PC-3 (cell line): ENCODE measurements at regions not wholly inside any gene's neighbourhood (a gene's known extent, or its start where the extent isn't known, plus 50 kb on each side); places are given as distances from the start of the nearest gene placed in this dataset.
A peak's percentile ranks its signal among the peaks of the same experiment; 100 is the strongest.

Experiments used
- ATAC-seq: fragments of 200-7000 bp; cut with Tn5 transposase; 2 replicates; pipeline ENCODE4 v1.9.1; 2020; ENCODE audit warnings: mild to moderate bottlenecking, moderate library complexity
- BruUV-seq: library from RNA; stranded (reverse); fragments of 400-500 nt; replicated peaks from 2 replicates; lab custom pipeline; 2021; lab: Mats Ljungman, UMichigan
- CTCF ChIA-PET: fragments of 300-600 bp; sonication (Branson Sonifier 250); formaldehyde crosslinking; loops from one replicate; lab custom pipeline; 2022; ENCODE audit warnings: antibody characterized with exemption; lab: Charles Lee
- POLR2A ChIA-PET: fragments of 300-600 bp; sonication (Branson Sonifier 250); formaldehyde crosslinking; loops from one replicate; lab custom pipeline; 2022; ENCODE audit warnings: antibody characterized with exemption; ENCODE audit not compliant: unreplicated experiment; lab: Charles Lee
- DNase-seq: peaks from one replicate; pipeline ENCODE4 v3.0.0-alpha.2; 2015
- H2AFZ ChIP-seq: fragments of 300-600 bp; sonication (generic); 2 replicates; pipeline ENCODE4 v1.6.0; 2016; ENCODE audit warnings: antibody characterized with exemption, low read length
- H3F3A ChIP-seq: fragments of 300-600 bp; sonication (generic); one replicate; pipeline ENCODE4 v1.6.0; 2017; ENCODE audit warnings: antibody characterized with exemption, low read length, control low read depth, mild to moderate bottlenecking; ENCODE audit not compliant: unreplicated experiment
- H3K27ac ChIP-seq: fragments of 300-600 bp; sonication (generic); 2 replicates; pipeline ENCODE4 v1.5.1; 2016; ENCODE audit warnings: mild to moderate bottlenecking, low read length
- H3K27me3 ChIP-seq: fragments of 300-600 bp; sonication (generic); 2 replicates; pipeline ENCODE4 v1.6.1; 2016; ENCODE audit warnings: low read length, mixed read lengths
- H3K36me3 ChIP-seq: fragments of 300-600 bp; sonication (generic); 2 replicates; pipeline ENCODE4 v1.6.1; 2016; ENCODE audit warnings: low read depth, mixed run types, low read length, mixed read lengths
- H3K4me1 ChIP-seq: fragments of 300-600 bp; sonication (generic); 2 replicates; pipeline ENCODE4 v1.5.1; 2016; ENCODE audit warnings: low read length; ENCODE audit not compliant: insufficient read depth
- H3K4me2 ChIP-seq: fragments of 300-600 bp; sonication (generic); 2 replicates; pipeline ENCODE4 v1.6.0; 2016; ENCODE audit warnings: low read length
- H3K4me3 ChIP-seq: fragments of 300-600 bp; sonication (generic); 2 replicates; pipeline ENCODE4 v1.5.1; 2016; ENCODE audit warnings: mild to moderate bottlenecking, low read length, mixed read lengths
- H3K79me2 ChIP-seq: fragments of 300-600 bp; sonication (generic); 2 replicates; pipeline ENCODE4 v1.6.1; 2017; ENCODE audit warnings: low read length, mixed read lengths
- H3K9ac ChIP-seq: fragments of 300-600 bp; sonication (generic); 2 replicates; pipeline ENCODE4 v1.6.0; 2016; ENCODE audit warnings: mild to moderate bottlenecking, low read length
- H3K9me2 ChIP-seq: fragments of 300-600 bp; sonication (generic); replicated peaks from 2 replicates; pipeline ENCODE4 v1.6.1; 2016; ENCODE audit warnings: mixed run types, low read length, mixed read lengths
- H3K9me3 ChIP-seq: fragments of 300-600 bp; sonication (generic); 2 replicates; pipeline ENCODE4 v1.6.1; 2016; ENCODE audit warnings: low read length, mixed read lengths
- H4K20me1 ChIP-seq: fragments of 300-600 bp; sonication (generic); 2 replicates; pipeline ENCODE4 v1.6.1; 2016; ENCODE audit warnings: low read length, mixed read lengths
- EZH2 ChIP-seq: fragments of 300-600 bp; sonication (generic); IDR thresholded peaks from one replicate; pipeline ENCODE4 v1.6.1; 2017; ENCODE audit warnings: antibody characterized with exemption, mild to moderate bottlenecking, low read length; ENCODE audit not compliant: unreplicated experiment
- EZH2phosphoT487 ChIP-seq: fragments of 300-600 bp; sonication (generic); IDR thresholded peaks from 2 replicates; pipeline ENCODE4 v1.6.1; 2018; ENCODE audit warnings: mild to moderate bottlenecking, antibody characterized with exemption, low read length, borderline replicate concordance
- intact Hi-C: fragments of 100-400 bp; cut with micrococcal nuclease; formaldehyde crosslinking; loops from 2 replicates; pipeline ENCODE4 v1.9.0; 2023
- TF ChIP-seq, protein P1 (sequence below): fragments of 300-600 bp; sonication (generic); conservative IDR thresholded peaks from 2 replicates; pipeline ENCODE4 v1.5.1; 2017; ENCODE audit warnings: antibody characterized with exemption, low read depth, mild to moderate bottlenecking, low read length

GRCh38 chr7:115476671-115477181 is 553.8 kb downstream of the TFEC start:
- TF ChIP-seq EZH2phosphoT487 (no peak), EZH2 (no peak)
- TF ChIP-seq, protein P1, sequence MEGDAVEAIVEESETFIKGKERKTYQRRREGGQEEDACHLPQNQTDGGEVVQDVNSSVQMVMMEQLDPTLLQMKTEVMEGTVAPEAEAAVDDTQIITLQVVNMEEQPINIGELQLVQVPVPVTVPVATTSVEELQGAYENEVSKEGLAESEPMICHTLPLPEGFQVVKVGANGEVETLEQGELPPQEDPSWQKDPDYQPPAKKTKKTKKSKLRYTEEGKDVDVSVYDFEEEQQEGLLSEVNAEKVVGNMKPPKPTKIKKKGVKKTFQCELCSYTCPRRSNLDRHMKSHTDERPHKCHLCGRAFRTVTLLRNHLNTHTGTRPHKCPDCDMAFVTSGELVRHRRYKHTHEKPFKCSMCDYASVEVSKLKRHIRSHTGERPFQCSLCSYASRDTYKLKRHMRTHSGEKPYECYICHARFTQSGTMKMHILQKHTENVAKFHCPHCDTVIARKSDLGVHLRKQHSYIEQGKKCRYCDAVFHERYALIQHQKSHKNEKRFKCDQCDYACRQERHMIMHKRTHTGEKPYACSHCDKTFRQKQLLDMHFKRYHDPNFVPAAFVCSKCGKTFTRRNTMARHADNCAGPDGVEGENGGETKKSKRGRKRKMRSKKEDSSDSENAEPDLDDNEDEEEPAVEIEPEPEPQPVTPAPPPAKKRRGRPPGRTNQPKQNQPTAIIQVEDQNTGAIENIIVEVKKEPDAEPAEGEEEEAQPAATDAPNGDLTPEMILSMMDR = no peak
- H2AFZ ChIP-seq = no peak overlapping the region
- no peak overlapping the region for H3K27ac ChIP-seq
- no TSS peak for BruUV-seq
- H3K27me3 ChIP-seq = no peaks in the 10 kb centered on the region
- no peaks in the 10 kb centered on the region for H3F3A ChIP-seq
- H3K79me2 ChIP-seq = no peaks in the 10 kb centered on the region
- CTCF ChIA-PET = interaction anchor here (0.6 kb wide), 1 partner anchor 200 kb away, joined by 3 read pairs; no protein-coding TSS in a partner anchor
- H3K4me1 ChIP-seq = peaks cover 1% of the 10 kb centered on the region
- H3K9me2 ChIP-seq = no peaks in the 10 kb centered on the region
- H3K4me2 ChIP-seq = no peak overlapping the region
- POLR2A ChIA-PET = no interaction called here
- intact Hi-C loops = loop anchor here (10.0 kb wide), 2 partner anchors 122 to 242 kb away; no protein-coding TSS in a partner anchor
- H3K9me3 ChIP-seq = no peaks in the 10 kb centered on the region
- no peaks in the 10 kb centered on the region for H3K36me3 ChIP-seq
- no peak overlapping the region for H3K4me3 ChIP-seq
- no peak for ATAC-seq
- no peak for DNase-seq
- H3K9ac ChIP-seq = no peak overlapping the region
- H4K20me1 ChIP-seq = no peaks in the 10 kb centered on the region

DNA sequence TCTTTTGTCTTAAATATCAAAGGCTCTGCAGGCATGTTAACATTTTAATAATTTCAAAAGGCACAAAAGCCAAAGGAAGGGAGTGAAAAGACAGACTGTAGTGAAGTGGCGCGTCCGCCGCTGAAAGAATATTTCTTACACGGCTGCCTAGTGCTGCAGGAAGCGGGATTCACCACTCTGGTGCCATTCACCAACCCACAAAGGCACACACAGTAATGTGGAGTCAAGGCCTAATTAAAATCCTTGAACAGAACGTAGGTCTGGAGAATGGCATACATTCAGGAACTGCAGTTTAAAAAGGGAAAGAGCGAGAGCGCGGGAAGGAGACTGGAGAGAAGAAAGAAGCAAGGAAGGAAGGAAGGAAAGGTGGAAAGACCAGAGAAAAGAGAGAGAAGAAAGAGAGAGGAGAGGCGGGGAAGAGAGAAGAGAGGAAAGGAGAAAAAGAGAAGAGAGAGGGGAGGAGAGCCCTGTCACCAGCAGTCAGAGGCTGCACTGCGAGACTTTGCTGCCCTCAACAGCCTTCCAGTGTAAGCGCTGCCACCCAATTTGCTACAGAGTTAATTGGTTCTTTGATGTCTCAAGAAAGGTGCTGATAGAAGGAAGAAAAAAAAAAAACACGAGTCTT is 554.0 kb downstream of the MDFIC start:
- H3K27me3 ChIP-seq = no peaks in the 10 kb centered on the region
- H3K9me3 ChIP-seq = no peaks in the 10 kb centered on the region
- intact Hi-C loops = loop anchor here (10.0 kb wide), 2 partner anchors 121 to 241 kb away; no protein-coding TSS in a partner anchor
- H3K9ac ChIP-seq = no peak overlapping the region
- H2AFZ ChIP-seq = peak overlapping the region; percentile 53; the same call in 1 of the 2 replicates
- ATAC-seq (peak; percentile 81), DNase-seq (peak; percentile 26)
- ChIA-PET CTCF (interaction anchor here (0.6 kb wide), 1 partner anchor 201 kb away, joined by 3 read pairs; no protein-coding TSS in a partner anchor), POLR2A (no interaction called here)
- BruUV-seq = no TSS peak
- H3K4me2 ChIP-seq = peak overlapping the region; percentile 22; the same call in 1 of the 2 replicates
- TF ChIP-seq, protein P1 = peak; percentile 44; the same call in 1 of the 2 replicates
- no peak for TF ChIP-seq EZH2phosphoT487
- no peak for TF ChIP-seq EZH2
- no peak overlapping the region for H3K27ac ChIP-seq
- no peaks in the 10 kb centered on the region for H3K4me1 ChIP-seq
- no peaks in the 10 kb centered on the region for H3K36me3 ChIP-seq
- H3K4me3 ChIP-seq = no peak overlapping the region
- no peaks in the 10 kb centered on the region for H3K9me2 ChIP-seq
- no peaks in the 10 kb centered on the region for H3K79me2 ChIP-seq
- no peaks in the 10 kb centered on the region for H4K20me1 ChIP-seq
- H3F3A ChIP-seq = no peaks in the 10 kb centered on the region

- TF ChIP-seq EZH2 (no peak), EZH2phosphoT487 (no peak)
- TF ChIP-seq, protein P1 = no peak
- Histone ChIP-seq H4K20me1 (no peaks in the 10 kb centered on the region), H3K27ac (no peak overlapping the region), H3K4me2 (no peak overlapping the region), H3K79me2 (no peaks in the 10 kb centered on the region), H3F3A (no peaks in the 10 kb centered on the region), H3K4me3 (no peak overlapping the region), H3K9me3 (no peaks in the 10 kb centered on the region), H3K4me1 (no peaks in the 10 kb centered on the region), H3K36me3 (no peaks in the 10 kb centered on the region), H2AFZ (no peak overlapping the region), H3K9ac (no peak overlapping the region), H3K9me2 (no peaks in the 10 kb centered on the region), H3K27me3 (no peaks in the 10 kb centered on the region)
- intact Hi-C loops = loop anchor here (10.0 kb wide), 2 partner anchors 120 to 240 kb away; no protein-coding TSS in a partner anchor
- CTCF ChIA-PET = interaction anchor here (1.4 kb wide), 1 partner anchor 610 kb away, joined by 4 read pairs; no protein-coding TSS in a partner anchor
- POLR2A ChIA-PET = no interaction called here
- BruUV-seq = no TSS peak
- no peak for ATAC-seq
- DNase-seq = no peak
Observed at GRCh38 chr7:115475206-115475605, 553.3 kb downstream of the MDFIC start.
